Activated naive CD4-positive, alpha-beta T cell treated with anti-CD3 and anti-CD28 coated beads, Interleukin-2, amount 50 U/mL, for 24 hours (primary cell): ENCODE measurements at regions not wholly inside any gene's neighbourhood (a gene's known extent, or its start where the extent isn't known, plus 50 kb on each side); places are given as distances from the start of the nearest gene placed in this dataset.
"Not testable (repeated sequence)": the region's sequence is repeated elsewhere in the genome, so short reads cannot be mapped to it uniquely, and the experiment has no call there.

ENCODE experiments used
- H3K27ac Mint-ChIP-seq: one replicate; pipeline ENCODE4 v1.8.0; 2021; ENCODE audit warnings: mild to moderate bottlenecking, mixed read lengths
- H3K27me3 Mint-ChIP-seq: one replicate; pipeline ENCODE4 v1.8.0; 2021; ENCODE audit warnings: mixed read lengths
- H3K36me3 Mint-ChIP-seq: one replicate; pipeline ENCODE4 v1.8.0; 2021; ENCODE audit warnings: mixed read lengths
- H3K4me1 Mint-ChIP-seq: one replicate; pipeline ENCODE4 v1.8.0; 2021; ENCODE audit warnings: mixed read lengths
- H3K4me3 Mint-ChIP-seq: one replicate; pipeline ENCODE4 v1.8.0; 2021; ENCODE audit warnings: mild to moderate bottlenecking, mixed read lengths
- H3K9me3 Mint-ChIP-seq: one replicate; pipeline ENCODE4 v1.8.0; 2021; ENCODE audit warnings: mixed read lengths

DNA sequence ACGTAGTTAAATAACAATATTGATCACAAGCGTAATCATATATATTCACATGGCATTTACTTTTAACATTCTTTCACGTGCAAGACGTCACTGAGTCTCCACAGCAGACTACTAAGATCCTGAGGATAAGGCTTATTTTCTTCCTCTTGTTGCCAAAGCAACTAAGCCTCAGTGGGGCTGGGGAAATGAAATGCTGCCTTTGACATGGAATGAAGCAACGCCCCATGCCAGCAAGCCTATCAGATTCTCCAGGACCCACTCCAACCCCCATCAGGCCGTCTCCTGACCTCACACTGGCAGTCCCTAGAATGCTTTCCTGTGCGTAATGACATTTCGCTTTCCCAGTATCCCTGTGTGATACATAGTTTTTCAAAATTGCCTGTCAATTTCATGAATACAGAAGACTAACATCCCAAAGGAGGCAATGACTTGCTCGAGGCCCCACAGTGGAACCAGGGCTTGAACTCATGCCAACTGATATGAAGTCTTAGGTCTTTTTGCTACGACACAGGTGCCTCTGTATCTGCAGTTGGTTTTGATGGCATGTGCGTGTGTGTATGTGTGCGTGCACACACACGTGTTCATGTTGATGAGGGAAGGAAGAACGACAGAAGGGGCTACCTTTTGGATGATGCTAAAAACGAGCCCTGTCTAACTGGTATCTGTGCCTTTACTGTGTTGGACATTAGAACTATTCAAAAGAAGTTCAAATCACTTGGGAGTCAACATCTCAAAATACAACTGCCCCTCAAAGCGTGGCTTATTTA, 239.1 kb downstream of the VRK1 start:
- peaks cover 2% of the 10 kb centered on the region for H3K36me3 Mint-ChIP-seq
- H3K27me3 Mint-ChIP-seq: peaks cover 20% of the 10 kb centered on the region
- peaks cover 7% of the 10 kb centered on the region for H3K4me1 Mint-ChIP-seq

DNA sequence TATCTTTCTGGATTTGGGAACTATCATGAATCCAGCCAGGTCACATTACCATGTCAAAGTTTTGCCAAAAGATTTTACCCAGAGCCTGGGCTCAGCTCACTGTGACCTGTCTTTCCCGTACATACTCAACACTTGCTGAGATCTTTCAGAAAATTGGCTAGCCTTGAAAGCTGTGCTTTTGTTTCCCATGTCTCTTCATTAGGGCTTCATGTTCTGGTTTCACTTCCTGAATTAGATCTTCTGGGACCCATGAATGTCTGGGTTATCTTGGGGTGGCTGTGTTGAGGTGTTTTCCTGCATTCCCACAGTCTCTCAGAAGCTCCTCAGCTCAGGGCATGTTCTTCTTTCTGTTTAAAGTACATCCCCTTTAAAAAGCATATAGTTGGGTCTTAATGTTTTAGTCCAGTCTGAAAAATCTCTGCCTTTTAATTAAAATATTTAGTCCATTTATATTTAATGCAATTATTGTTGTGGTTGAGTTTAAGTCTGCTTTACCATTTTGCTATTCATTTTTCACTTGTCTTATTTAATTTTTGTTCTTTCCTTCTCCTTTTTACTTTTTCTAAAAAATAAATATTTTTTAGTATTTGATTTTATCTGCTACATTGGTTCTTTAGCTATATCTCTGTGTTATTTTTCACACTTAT, 242.7 kb downstream of the VRK1 start:
- Mint-ChIP-seq H3K4me3 (no peak overlapping the region), H3K9me3 (peaks cover 13% of the 10 kb centered on the region), H3K4me1 (no peaks in the 10 kb centered on the region), H3K27me3 (peaks cover 6% of the 10 kb centered on the region), H3K27ac (no peak overlapping the region), H3K36me3 (peaks cover 2% of the 10 kb centered on the region)

More for the DNA sequence above, 239.1 kb downstream of the VRK1 start:
- Mint-ChIP-seq H3K4me3 (no peak overlapping the region), H3K9me3 (peaks cover 12% of the 10 kb centered on the region), H3K27ac (no peak overlapping the region)

DNA sequence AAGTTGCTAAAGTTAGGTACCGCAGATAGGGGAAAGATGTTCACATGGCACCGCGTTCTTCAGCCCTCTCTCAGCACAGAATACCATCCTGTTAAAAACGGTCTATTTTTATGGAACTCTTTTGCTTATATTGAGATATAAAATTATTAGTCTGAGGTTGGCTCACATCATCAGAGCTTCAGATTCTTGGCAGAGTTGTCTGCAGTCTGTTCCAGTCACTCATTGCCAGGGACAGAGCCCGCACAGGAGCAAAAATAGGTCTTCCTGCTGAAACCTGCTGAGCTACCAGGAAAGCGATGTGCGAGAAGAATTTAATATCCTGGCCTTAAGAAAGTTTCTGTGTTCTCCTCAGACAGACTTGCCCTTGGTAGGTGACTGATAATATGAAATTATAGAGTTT, 249.8 kb downstream of the VRK1 start:
- no peak overlapping the region for H3K27ac Mint-ChIP-seq
- H3K9me3 Mint-ChIP-seq: no peaks in the 10 kb centered on the region
- H3K36me3 Mint-ChIP-seq: no peaks in the 10 kb centered on the region
- H3K27me3 Mint-ChIP-seq: no peaks in the 10 kb centered on the region
- no peaks in the 10 kb centered on the region for H3K4me1 Mint-ChIP-seq
- no peak overlapping the region for H3K4me3 Mint-ChIP-seq

DNA sequence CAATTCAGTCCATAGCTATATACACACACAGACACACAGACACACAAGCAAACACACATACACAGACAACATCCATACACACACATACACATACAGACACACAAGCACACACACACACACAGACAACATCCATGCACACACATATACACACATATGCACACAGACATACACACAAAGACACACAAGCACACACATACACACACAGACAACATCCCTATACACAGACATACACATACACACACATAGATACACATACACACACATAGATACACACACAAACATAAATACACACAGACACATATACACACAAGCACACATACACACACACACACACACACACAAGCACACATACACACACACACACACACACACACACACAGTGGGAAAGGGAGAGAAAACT, 254.8 kb downstream of the VRK1 start:
- H3K9me3 Mint-ChIP-seq: no peaks in the 10 kb centered on the region
- no peaks in the 10 kb centered on the region for H3K36me3 Mint-ChIP-seq
- H3K27me3 Mint-ChIP-seq: no peaks in the 10 kb centered on the region
- H3K27ac Mint-ChIP-seq: no peak overlapping the region
- no peaks in the 10 kb centered on the region for H3K4me1 Mint-ChIP-seq
- no peak overlapping the region for H3K4me3 Mint-ChIP-seq

DNA sequence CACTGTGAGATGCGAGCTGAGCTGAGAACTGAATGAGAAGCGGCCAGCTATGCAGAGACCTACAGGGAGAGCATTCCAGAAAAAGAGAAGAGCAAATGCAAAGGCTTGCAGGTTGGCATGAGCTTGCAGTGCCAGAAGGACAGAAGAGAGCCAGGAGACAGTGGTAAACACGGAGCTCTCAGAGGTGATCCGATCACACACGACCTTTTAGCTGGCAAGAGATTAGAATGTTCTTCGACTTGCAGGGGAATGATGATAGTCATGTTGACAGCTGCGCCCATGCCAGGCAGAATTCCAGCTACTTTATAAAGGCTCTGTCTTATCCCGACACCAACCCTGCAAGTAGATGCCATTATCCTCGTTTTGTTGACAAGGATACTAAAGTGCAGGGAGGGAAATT, 256.8 kb downstream of the VRK1 start:
- Mint-ChIP-seq H3K4me3 (no peak overlapping the region), H3K9me3 (no peaks in the 10 kb centered on the region), H3K4me1 (no peaks in the 10 kb centered on the region), H3K36me3 (no peaks in the 10 kb centered on the region), H3K27ac (no peak overlapping the region), H3K27me3 (no peaks in the 10 kb centered on the region)

DNA sequence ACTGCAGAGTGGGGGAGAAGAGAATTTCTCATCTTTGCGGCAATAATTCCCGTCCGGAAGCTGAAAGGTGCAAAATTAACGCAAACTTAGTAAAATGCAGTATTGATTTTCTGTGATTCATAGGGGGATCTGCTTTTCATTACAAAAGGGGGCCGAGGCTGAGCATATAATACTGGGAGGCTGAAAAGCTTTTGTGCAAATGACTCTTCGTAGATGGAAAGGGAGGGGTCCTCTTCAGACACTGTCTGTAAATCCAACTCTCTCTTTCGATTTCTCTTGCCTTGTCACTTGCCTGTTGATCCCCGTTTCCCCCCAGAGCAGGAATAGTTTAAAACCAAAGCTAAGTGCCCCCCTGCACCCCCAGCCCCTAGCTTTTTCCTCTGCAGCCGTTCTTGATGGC, 258.2 kb downstream of the VRK1 start:
- no peaks in the 10 kb centered on the region for H3K27me3 Mint-ChIP-seq
- no peaks in the 10 kb centered on the region for H3K36me3 Mint-ChIP-seq
- H3K9me3 Mint-ChIP-seq: no peaks in the 10 kb centered on the region
- H3K4me3 Mint-ChIP-seq: no peak overlapping the region
- no peak overlapping the region for H3K27ac Mint-ChIP-seq
- H3K4me1 Mint-ChIP-seq: no peaks in the 10 kb centered on the region

DNA sequence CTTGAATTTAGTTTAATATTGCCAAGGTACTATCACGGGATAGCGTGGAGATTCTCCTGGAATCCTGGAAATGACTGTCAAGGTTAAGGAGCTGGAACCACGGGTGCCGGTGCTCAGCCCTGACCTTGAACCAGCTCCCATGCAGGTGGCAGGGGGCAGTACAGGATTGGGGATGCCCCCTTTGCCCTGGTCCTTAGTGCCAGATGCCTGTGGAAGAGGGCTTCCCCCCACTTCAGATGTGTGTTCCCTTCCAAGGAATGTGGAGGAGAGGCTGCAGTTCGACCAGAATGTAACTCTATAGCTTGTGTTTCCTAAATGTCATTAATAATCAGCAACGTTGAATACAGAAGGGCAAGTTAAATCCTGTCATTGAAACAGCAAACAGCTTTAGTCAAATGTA, 258.9 kb downstream of the VRK1 start:
- no peak overlapping the region for H3K27ac Mint-ChIP-seq
- H3K27me3 Mint-ChIP-seq: no peaks in the 10 kb centered on the region
- H3K9me3 Mint-ChIP-seq: no peaks in the 10 kb centered on the region
- H3K4me1 Mint-ChIP-seq: no peaks in the 10 kb centered on the region
- no peak overlapping the region for H3K4me3 Mint-ChIP-seq
- no peaks in the 10 kb centered on the region for H3K36me3 Mint-ChIP-seq

DNA sequence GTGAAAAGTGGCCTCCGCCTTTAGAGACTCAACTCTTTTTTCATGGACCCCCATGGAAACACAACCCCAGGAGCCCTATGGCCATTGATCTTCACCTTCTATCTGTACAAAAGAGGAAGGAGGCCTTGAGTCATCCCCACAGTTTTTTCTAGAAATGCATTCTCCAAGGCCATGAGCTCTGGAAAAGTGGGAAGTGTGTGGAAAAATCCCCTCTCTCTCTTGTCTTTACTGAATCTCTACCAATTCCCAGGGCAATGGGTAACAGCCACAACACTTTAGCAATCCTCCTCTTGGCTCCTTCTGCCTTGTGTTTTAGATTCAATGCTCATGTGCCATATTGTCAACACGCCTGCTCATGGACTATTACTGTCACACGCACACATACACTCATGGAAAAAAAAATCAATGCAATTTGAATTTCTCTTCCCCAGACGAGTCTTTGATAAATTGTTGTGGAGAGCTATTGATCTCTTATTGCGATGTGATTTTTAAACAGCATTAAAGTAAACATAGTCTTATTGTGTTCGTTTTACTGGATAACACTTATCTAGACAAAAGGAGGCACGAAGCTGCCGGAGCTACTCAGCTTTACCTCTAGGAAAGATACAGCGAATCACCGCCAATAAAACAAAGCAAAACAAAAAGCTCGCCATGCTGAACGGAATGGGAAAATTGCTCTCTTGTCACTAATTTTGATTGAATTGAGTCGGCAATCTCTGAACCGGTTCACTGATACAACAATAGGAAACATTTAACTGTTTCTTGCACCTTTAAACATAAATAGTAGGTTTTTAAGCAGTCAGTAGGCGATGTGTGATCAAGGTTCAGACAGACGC, 260.3 kb downstream of the VRK1 start:
- Mint-ChIP-seq H3K9me3 (no peaks in the 10 kb centered on the region), H3K36me3 (peaks cover 1% of the 10 kb centered on the region), H3K4me1 (no peaks in the 10 kb centered on the region), H3K4me3 (no peak overlapping the region), H3K27me3 (no peaks in the 10 kb centered on the region), H3K27ac (no peak overlapping the region)

DNA sequence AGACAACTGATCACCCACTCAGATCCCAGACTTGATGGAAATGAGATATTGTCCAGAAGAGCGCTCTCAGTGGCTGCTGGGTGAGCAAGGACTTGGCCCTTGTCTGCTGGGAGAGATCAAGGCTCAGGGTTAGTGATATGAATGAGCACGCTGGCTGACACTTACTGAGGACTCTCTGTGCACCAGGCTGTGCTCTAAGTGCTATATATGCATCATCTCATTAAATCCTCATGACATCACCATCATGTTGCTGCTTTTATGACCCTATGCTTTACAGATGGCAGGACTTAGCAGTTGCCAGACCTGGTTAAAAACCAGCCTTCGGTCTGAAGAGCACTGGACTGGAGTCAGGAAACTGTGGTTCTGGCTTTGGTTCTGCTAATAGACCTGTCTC, 260.9 kb downstream of the VRK1 start:
- Mint-ChIP-seq H3K27ac (no peak overlapping the region), H3K27me3 (no peaks in the 10 kb centered on the region), H3K36me3 (peaks cover 1% of the 10 kb centered on the region), H3K4me3 (no peak overlapping the region), H3K9me3 (no peaks in the 10 kb centered on the region), H3K4me1 (no peaks in the 10 kb centered on the region)

DNA sequence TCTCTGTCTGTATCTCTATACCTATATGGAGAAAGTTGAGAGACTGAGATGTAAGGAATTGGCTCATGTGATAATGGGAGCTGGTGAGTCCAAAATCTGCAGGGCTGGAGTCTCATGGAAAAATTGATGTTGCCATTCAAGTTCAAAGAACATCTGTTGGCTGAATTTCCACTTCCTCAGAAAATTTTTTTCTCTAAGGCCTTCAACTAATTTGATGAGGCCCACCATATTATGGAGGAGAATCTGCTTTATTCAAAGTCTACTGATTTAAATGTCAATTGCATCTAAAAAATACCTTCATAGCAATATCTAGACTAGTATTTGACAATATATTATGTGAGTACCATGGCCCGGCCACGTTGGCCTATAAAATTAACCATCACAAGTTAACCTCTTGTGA, 261.4 kb downstream of the VRK1 start:
- Mint-ChIP-seq H3K27ac (peak overlapping the region; percentile 49), H3K36me3 (peaks cover 1% of the 10 kb centered on the region), H3K4me3 (no peak overlapping the region), H3K9me3 (no peaks in the 10 kb centered on the region), H3K4me1 (no peaks in the 10 kb centered on the region), H3K27me3 (no peaks in the 10 kb centered on the region)

DNA sequence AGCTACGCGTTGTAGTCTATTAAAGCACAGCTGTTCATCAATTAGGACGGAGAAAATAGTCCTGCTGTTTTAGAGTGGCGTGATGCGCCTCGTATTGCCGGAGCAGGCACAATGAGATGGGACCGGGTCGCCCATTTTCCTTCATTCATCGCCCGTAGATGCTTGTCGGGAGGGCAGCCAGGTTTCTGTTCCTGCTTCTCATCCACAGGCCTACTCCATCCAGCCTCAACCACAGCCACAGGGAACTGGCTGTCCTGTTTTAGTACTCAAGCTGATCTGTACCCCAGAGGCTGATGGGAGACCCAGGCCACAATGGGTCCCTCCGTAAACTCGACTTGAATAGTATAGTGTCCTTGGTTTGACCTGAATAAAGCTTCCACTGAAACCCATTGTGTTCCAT, 264.0 kb downstream of the VRK1 start:
- Mint-ChIP-seq H3K27me3 (no peaks in the 10 kb centered on the region), H3K27ac (no peak overlapping the region), H3K4me1 (no peaks in the 10 kb centered on the region), H3K36me3 (peaks cover 1% of the 10 kb centered on the region), H3K9me3 (no peaks in the 10 kb centered on the region), H3K4me3 (no peak overlapping the region)

DNA sequence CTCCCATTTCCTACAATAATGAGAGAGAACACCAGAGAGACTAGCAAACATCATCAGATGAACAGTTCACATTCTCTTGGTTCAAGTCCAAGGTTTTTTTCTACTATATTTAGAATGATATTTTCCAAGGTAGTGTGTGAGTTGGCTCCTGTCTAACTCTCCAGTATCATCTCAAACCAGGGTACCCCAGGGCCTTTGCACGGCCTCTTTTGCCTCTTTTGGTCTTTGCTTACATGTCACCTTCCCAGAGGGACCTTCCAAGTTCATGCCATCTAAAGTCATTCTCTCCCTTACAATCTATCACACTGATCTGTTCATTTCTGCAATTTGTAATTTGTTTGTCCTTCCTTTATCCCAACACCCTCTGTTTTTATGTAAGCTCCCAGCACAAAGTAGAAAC, 264.5 kb downstream of the VRK1 start:
- H3K27ac Mint-ChIP-seq: no peak overlapping the region

DNA sequence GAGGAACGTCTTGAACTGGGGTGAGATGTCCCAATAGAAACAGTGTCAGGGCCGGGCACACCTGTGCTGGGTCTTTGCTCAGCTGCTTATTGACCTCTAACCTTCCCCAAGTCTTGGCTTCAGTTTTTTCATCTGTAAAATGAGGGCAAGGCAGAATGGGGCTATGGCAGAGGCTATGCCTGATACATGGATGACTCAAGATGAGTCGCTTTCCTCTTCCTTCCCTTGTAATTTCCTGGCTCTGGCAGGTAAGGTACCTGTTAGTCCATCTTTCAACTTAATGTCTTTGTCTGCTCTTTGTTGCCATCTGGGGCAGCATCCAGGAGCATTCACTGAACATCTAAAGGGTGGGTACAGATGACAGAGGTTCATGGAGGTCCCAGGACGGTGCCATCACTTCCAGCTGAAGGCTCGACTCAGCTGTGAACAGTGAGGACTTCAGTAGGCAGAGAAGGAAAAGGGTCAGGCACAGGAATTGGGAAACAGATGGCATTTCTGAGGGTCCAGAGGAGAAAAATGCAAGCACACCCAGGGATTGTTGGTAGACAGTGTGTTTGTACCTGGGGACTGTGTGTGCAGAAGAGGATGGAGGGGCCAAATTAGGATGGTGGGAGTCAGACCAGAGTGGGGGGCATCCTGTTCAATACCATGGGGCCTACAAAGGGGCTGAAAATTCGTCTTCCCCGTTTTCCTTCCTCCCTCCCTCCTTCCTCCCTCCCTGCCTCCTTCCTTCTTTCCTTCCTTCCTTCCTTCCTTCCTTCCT, 268.3 kb downstream of the VRK1 start:
- Mint-ChIP-seq H3K27ac (no peak overlapping the region), H3K4me1 (no peaks in the 10 kb centered on the region), H3K27me3 (no peaks in the 10 kb centered on the region), H3K36me3 (peaks cover 1% of the 10 kb centered on the region), H3K4me3 (no peak overlapping the region), H3K9me3 (no peaks in the 10 kb centered on the region)

More for the DNA sequence above, 264.5 kb downstream of the VRK1 start:
- no peaks in the 10 kb centered on the region for H3K27me3 Mint-ChIP-seq
- H3K4me1 Mint-ChIP-seq: no peaks in the 10 kb centered on the region
- peaks cover 1% of the 10 kb centered on the region for H3K36me3 Mint-ChIP-seq
- H3K4me3 Mint-ChIP-seq: no peak overlapping the region
- H3K9me3 Mint-ChIP-seq: no peaks in the 10 kb centered on the region

DNA sequence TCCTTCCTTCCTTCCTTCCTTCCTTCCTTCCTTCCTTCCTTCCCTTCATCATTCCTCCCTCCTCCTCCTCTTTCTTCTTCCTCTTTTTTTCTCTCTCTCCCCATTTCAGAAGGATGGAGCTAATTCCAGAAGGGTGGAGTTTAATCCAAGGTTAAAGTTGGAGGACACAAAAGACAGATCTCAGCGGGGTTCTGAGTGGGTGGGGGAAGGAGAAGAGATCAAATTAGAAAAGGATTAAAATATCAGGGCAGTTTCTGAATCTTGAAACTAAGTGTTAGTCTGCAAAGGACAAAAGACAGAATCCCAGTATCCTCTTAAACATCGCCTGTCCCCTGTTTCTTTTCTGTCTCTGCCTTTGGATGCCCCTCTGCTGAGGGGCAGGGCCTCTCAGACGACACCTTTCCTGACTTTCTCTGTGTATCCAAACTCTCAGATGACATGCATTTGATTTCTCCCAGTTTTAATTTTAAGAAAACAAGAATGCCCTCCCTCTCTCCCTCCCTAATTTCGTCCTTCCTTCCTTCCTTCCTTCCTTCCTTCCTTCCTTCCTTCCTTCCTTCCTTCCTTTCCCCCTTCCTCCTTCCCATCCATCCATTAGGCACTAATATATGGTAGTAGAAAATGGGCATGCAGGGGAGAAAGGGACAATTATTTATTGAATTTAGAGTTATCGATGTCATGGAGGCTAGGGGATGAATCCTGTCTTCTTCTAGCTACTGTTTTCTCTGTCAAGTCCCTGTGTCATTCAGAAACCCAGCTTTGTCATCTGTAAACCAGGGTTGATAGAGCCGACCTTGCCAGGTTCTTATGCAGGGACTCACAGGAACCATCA, 269.1 kb downstream of the VRK1 start:
- no peaks in the 10 kb centered on the region for H3K9me3 Mint-ChIP-seq
- no peaks in the 10 kb centered on the region for H3K27me3 Mint-ChIP-seq
- no peaks in the 10 kb centered on the region for H3K4me1 Mint-ChIP-seq
- no peak overlapping the region for H3K27ac Mint-ChIP-seq
- peaks cover 1% of the 10 kb centered on the region for H3K36me3 Mint-ChIP-seq
- H3K4me3 Mint-ChIP-seq: no peak overlapping the region

DNA sequence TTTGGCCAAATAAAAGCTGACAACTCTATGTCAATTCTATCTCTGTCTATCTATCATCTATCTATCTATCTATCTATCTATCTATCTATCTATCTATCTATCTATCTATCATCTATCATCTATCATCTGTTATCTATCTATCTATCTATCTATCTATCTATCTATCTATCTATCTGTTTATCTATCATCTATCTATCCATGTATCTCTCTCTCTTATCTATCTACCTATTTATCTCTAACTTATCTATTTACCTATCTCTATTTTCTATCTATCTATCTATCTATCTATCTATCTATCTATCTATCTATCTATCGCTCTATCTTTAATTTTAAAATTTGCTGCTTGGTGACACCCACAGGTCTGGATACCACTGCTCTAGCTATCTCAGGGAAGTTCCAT, 271.1 kb downstream of the VRK1 start:
- not testable (repeated sequence) for H3K27ac Mint-ChIP-seq, H3K9me3 Mint-ChIP-seq, H3K4me1 Mint-ChIP-seq, H3K36me3 Mint-ChIP-seq, H3K4me3 Mint-ChIP-seq, H3K27me3 Mint-ChIP-seq
